ENCODE measurements at regions not wholly inside any gene's neighbourhood (a gene's known extent, or its start where the extent isn't known, plus 50 kb on each side); places are given as distances from the start of the nearest gene placed in this dataset.

- DNase-seq (ENCODE audit: low read depth in 2 of 2), result no peak
These were observed 112.2 kb downstream of the TRIB2 start for GRCh38 chr2:12828980-12829379.

DNA sequence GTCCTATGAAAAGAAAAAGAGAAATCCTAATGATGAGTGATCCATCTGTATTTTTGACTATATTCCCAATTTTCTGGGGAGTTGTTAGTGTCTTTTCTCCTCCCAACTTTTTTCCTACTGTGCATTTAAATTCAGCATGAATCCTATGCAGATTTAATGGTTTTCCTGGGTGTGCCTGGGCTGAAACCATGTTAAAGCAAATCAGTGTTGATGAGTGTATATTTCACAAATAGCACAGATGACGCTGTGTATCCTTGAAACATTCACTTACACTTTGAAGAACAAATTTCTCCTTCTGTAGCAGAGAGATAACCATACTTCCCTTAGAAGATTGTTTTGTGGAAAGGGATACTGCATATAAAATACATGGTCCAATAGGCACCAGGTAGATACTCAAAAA lies 114.3 kb downstream of the TRIB2 start:
- DNase-seq (ENCODE audit: low read depth in 2 of 2), result no peak

GRCh38 chr2:12834239-12834638 lies 117.5 kb downstream of the TRIB2 start:
- DNase-seq (ENCODE audit: low read depth in 2 of 2), result no peak

DNA sequence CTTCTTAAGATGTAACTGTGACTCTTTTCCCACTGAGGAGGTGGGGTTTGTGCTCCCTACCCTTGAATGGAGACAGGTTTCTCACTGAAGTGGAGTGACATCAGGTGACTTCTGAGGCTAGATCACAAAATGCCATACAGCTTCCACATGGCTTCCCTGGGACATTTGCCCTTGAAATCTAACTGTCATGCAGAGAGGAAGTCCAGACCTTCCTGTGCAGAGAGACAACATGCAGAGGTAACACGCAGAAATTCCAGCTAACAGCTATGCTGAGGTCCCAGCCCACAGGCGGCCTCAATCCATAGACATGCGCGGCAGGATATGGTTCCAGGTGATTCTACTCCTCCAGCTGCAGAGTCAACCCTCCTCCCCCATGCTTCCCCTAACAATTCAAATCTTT lies 119.0 kb downstream of the TRIB2 start:
- DNase-seq (ENCODE audit: low read depth in 2 of 2), result no peak

DNA sequence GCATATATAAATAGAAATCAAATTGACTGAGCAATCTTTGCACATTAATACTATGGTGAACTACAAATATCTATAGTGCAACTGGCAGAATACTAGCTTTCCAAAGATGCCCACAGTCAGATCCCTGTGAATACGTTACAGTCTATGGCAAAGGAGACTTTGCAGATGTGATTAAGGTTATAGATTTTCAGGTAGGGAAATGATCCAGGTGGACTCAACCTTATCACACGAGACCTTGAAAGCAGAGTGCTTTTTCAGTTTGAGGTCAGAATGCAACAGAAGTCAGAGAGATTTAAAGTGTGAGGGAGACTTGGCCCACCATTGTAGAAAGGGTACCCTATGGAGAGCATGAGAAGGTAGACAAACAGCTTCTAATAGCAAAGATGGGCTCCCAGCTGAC lies 122.6 kb downstream of the TRIB2 start:
- no peak for DNase-seq (ENCODE audit: low read depth in 2 of 2)

GRCh38 chr2:12841021-12841420 lies 124.3 kb downstream of the TRIB2 start:
- DNase-seq (ENCODE audit: low read depth in 2 of 2), result no peak

- no peak for DNase-seq (ENCODE audit: low read depth in 2 of 2)
These were observed 126.2 kb downstream of the TRIB2 start for GRCh38 chr2:12842917-12843316.

GRCh38 chr2:12844511-12844910 lies 127.8 kb downstream of the TRIB2 start:
- DNase-seq (ENCODE audit: low read depth in 2 of 2), result no peak

DNA sequence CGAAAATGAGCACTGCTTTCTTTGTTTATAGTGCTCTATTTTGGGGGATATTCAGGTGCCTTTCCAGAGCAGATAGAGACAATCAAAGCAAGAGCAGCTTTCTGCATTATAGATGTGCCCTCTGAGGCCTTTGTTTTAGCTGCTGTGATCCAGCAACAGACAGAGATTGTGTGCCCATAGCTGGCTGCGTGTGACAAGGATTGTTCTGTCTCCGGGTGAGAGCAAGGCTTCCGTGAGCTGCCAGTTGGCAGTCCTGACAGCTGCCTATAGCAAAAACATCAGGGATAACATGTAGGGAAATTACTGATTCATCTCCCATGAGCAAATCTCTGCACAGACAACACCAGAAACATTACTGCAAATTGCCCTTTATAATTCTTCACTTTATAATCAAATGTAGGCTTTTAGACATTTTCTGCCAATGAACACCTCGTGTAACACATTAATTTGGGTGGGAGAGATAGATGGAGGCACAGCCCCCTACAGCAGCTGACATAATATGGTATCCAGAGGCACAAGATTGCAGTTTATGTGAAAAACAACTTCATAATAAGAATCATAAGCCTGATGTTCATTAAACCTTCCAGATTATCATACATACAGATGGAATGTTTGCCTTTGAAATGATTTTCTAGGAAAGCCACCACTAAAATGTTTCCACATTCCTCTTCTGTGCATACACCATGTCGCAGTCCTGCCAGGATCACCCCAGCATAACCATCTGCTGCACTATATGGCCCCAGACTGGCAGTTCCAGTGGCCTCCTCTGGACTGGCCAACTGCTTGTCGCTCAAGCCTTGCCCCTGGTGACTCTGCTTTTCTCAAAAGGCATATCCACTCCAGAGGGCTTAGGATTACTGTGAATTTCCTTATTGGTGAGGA lies 131.2 kb downstream of the TRIB2 start:
- no peak for DNase-seq (ENCODE audit: low read depth in 2 of 2)

GRCh38 chr2:12852135-12852534 lies 135.4 kb downstream of the TRIB2 start:
- no peak for DNase-seq (ENCODE audit: low read depth in 2 of 2)

GRCh38 chr2:12854001-12854530 lies 137.3 kb downstream of the TRIB2 start:
- DNase-seq (ENCODE audit: low read depth in 2 of 2), result no peak

GRCh38 chr2:12855508-12855907 lies 138.8 kb downstream of the TRIB2 start:
- DNase-seq (ENCODE audit: low read depth in 2 of 2), result no peak

DNA sequence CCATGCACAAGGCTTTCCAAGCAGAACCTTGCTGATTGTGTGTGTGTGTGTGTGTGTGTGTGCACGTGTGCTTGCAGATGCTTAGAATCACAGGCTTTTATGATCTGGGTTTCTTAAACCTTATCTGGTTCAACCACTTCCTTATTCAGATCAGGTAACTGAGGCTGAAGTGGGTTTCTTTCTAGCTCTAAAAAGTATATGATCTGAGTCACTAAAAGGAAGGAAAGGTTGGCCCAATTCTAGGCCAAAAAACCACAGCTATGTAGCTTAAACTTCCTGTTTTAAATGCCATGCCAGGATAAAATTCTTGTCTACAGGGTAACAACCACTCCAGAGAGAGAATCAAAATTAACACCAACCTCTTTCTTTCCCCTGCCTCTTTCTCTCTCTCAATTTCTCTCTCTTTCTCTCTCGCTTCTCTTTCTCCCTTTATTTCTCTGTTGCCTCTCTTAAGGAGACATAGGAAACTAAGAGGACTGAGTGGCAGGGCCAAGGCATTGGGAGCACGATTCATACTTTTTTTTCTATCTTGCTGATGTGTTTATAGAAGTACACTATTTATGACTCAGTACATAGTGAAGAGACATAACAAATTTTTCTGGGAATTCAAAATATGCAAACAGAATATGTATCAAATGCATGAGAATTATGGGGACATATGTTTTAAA lies 140.3 kb downstream of the TRIB2 start:
- DNase-seq (ENCODE audit: low read depth in 2 of 2), result no peak

DNA sequence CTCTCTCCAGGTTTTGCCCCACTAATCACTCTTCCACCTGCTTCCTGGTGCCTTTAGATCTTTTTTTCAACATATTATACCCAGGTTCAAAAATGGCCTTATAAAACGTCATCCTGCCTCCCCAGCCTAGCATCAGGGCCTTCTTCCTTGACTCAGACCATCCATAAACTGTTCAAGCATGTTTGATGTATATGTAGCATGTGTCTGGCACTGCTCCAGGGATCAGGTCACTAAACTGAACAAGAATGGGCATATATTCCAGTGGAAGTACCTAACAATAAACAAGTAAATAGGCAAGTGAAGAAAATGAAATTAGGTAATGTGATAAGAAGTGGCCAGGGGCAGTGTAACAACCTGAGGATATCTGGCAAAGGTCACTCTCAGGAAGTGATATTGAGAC lies 141.2 kb downstream of the TRIB2 start:
- DNase-seq (ENCODE audit: low read depth in 2 of 2), result no peak

- DNase-seq (ENCODE audit: low read depth in 2 of 2), result no peak
These were observed 142.1 kb downstream of the TRIB2 start for GRCh38 chr2:12858786-12859185.

DNA sequence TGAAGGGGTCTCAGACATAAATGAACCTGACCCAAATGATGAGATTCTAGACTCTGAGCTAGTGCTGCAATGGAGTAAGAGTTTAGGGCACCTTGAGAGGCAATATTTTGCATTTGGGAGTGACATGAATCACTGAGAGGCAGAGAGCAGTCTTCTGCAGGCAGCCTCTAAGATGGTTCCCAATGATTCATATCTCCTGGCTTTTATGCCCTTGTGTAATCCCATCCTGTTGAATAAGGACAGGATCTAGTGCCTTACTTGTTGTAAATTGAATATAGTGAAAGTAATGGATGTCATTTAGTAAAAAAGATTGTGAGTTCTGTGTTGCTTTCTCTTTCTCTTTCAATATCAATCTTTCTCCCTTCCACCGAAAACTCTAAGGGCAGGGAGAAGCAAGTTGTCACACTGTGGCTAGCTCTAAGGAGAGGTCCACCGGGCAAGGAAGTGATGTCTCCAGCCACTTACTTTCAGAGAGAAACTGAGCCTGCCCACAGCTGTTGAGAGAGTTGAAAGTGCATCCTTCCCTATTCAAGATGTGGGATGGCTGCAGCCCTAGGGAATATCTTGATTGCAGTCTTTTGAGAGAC lies 144.7 kb downstream of the TRIB2 start:
- no peak for DNase-seq (ENCODE audit: low read depth in 2 of 2)

- DNase-seq (ENCODE audit: low read depth in 2 of 2), result no peak
These were observed 145.8 kb downstream of the TRIB2 start for GRCh38 chr2:12862541-12862940.

GRCh38 chr2:12863937-12864336 lies 147.2 kb downstream of the TRIB2 start:
- no peak for DNase-seq (ENCODE audit: low read depth in 2 of 2)

- DNase-seq (ENCODE audit: low read depth in 2 of 2), result no peak
These were observed 151.0 kb downstream of the TRIB2 start for GRCh38 chr2:12867631-12868287.

GRCh38 chr2:12870692-12871091 lies 154.0 kb downstream of the TRIB2 start:
- no peak for DNase-seq (ENCODE audit: low read depth in 2 of 2)

- no peak for DNase-seq (ENCODE audit: low read depth in 2 of 2)
These were observed 155.1 kb downstream of the TRIB2 start for GRCh38 chr2:12871694-12872315.

GRCh38 chr2:12877761-12878160 lies 161.0 kb downstream of the TRIB2 start:
- DNase-seq (ENCODE audit: low read depth in 2 of 2), result no peak
